WTC11 (cell line): ENCODE measurements at regions not wholly inside any gene's neighbourhood (a gene's known extent, or its start where the extent isn't known, plus 50 kb on each side); places are given as distances from the start of the nearest gene placed in this dataset.

Experiments
- ATAC-seq: fragments of 200-7000 bp; cut with Tn5 transposase; 2 replicates; pipeline ENCODE4 v1.10.0; 2021; ENCODE audit warnings: mild to moderate bottlenecking, moderate library complexity
- CTCF ChIA-PET: fragments of 300-600 bp; sonication (Branson Sonifier 250); formaldehyde crosslinking; loops from one replicate; lab custom pipeline; 2021; ENCODE audit warnings: antibody characterized with exemption; lab: Charles Lee
- POLR2A ChIA-PET: fragments of 350-600 bp; sonication (Branson Sonifier 250); formaldehyde crosslinking; loops from one replicate; lab custom pipeline; 2021; ENCODE audit warnings: antibody characterized with exemption; lab: Charles Lee
- DNase-seq: peaks from one replicate; pipeline ENCODE4 v3.0.0; 2021; ENCODE audit warnings: low spot score
- H3K27ac Mint-ChIP-seq: 2 replicates; pipeline ENCODE4 v1.8.0; 2021; ENCODE audit warnings: mixed read lengths
- H3K27me3 Mint-ChIP-seq: 2 replicates; pipeline ENCODE4 v1.8.0; 2021; ENCODE audit warnings: low read depth, mild to moderate bottlenecking, moderate library complexity, mixed read lengths
- H3K36me3 Mint-ChIP-seq: 2 replicates; pipeline ENCODE4 v1.8.0; 2021; ENCODE audit warnings: mixed read lengths
- H3K4me1 Mint-ChIP-seq: 2 replicates; pipeline ENCODE4 v1.8.0; 2022; ENCODE audit warnings: mixed read lengths
- H3K4me3 Mint-ChIP-seq: 2 replicates; pipeline ENCODE4 v1.8.0; 2021; ENCODE audit warnings: mild to moderate bottlenecking, moderate library complexity, mixed read lengths
- H3K9me3 Mint-ChIP-seq: 2 replicates; pipeline ENCODE4 v1.8.0; 2021; ENCODE audit warnings: mixed read lengths
- AR ChIP-seq: fragments of 250-450 bp; sonication (Bioruptor Pico); IDR thresholded peaks from 2 replicates; pipeline ENCODE4 v1.9.0; 2021; ENCODE audit warnings: mild to moderate bottlenecking
- ATF1 ChIP-seq: sonication (generic); formaldehyde crosslinking; IDR thresholded peaks from 2 replicates; pipeline ENCODE4 v1.8.1; 2023; ENCODE audit warnings: mild to moderate bottlenecking, moderate library complexity, missing genetic modification reagents
- ATF6 ChIP-seq: sonication (generic); formaldehyde crosslinking; IDR thresholded peaks from 2 replicates; pipeline ENCODE4 v1.8.1; 2023; ENCODE audit warnings: mild to moderate bottlenecking, missing genetic modification reagents
- E2F1 ChIP-seq: sonication (generic); formaldehyde crosslinking; IDR thresholded peaks from 2 replicates; pipeline ENCODE4 v1.8.0; 2022; ENCODE audit warnings: mild to moderate bottlenecking, missing genetic modification reagents
- ESRRA ChIP-seq: sonication (generic); formaldehyde crosslinking; IDR thresholded peaks from 2 replicates; pipeline ENCODE4 v1.8.1; 2022; ENCODE audit warnings: mild to moderate bottlenecking, missing genetic modification reagents, borderline replicate concordance
- GABPB1 ChIP-seq: sonication (generic); formaldehyde crosslinking; IDR thresholded peaks from 2 replicates; pipeline ENCODE4 v1.8.1; 2023; ENCODE audit warnings: mild to moderate bottlenecking, missing genetic modification reagents
- NFYB ChIP-seq: sonication (generic); formaldehyde crosslinking; conservative IDR thresholded peaks from 2 replicates; pipeline ENCODE4 v1.8.0; 2022; ENCODE audit warnings: low read depth, missing genetic modification reagents
- NR1H2 ChIP-seq: sonication (generic); formaldehyde crosslinking; IDR thresholded peaks from 2 replicates; pipeline ENCODE4 v1.9.0; 2021; ENCODE audit warnings: mild to moderate bottlenecking, moderate library complexity, missing genetic modification reagents
- RORB ChIP-seq: fragments of 250-450 bp; sonication (Bioruptor Pico); IDR thresholded peaks from 2 replicates; pipeline ENCODE4 v1.9.0; 2021; ENCODE audit warnings: mild to moderate bottlenecking
- STAT6 ChIP-seq: sonication (generic); formaldehyde crosslinking; conservative IDR thresholded peaks from 2 replicates; pipeline ENCODE4 v1.8.1; 2023; ENCODE audit warnings: mild to moderate bottlenecking, low read depth, missing genetic modification reagents, moderate library complexity
- USF2 ChIP-seq: sonication (generic); formaldehyde crosslinking; IDR thresholded peaks from 2 replicates; pipeline ENCODE4 v1.8.1; 2023; ENCODE audit warnings: mild to moderate bottlenecking, missing genetic modification reagents, moderate library complexity
- ZNF532 ChIP-seq: fragments of 250-450 bp; sonication (Bioruptor Pico); IDR thresholded peaks from 2 replicates; pipeline ENCODE4 v1.9.0; 2021; ENCODE audit warnings: mild to moderate bottlenecking, borderline replicate concordance

GRCh38 chr9:28056466-28056865, 483.2 kb upstream of the C9orf72 start:
- ChIA-PET POLR2A (no interaction called here), CTCF (interaction anchor here (1.0 kb wide), 1 partner anchor 16 kb away, joined by 5 read pairs; no protein-coding TSS in a partner anchor)
- peaks cover 10% of the 10 kb centered on the region for H3K4me1 Mint-ChIP-seq
- DNase-seq (no peak), ATAC-seq (no peak)
- H3K4me3 Mint-ChIP-seq: no peak overlapping the region
- peaks cover 15% of the 10 kb centered on the region for H3K9me3 Mint-ChIP-seq
- H3K36me3 Mint-ChIP-seq: no peaks in the 10 kb centered on the region
- TF ChIP-seq ZNF532 (CRISPR knock-in tag) (no peak), ATF1 (CRISPR knock-in tag) (no peak), ATF6 (no peak), NFYB (no peak), E2F1 (CRISPR knock-in tag) (no peak), RORB (no peak), USF2 (CRISPR knock-in tag) (no peak), GABPB1 (CRISPR knock-in tag) (no peak), AR (CRISPR knock-in tag) (no peak), STAT6 (CRISPR knock-in tag) (no peak), NR1H2 (no peak), ESRRA (no peak)
- no peaks in the 10 kb centered on the region for H3K27me3 Mint-ChIP-seq
- no peak overlapping the region for H3K27ac Mint-ChIP-seq
